ENCODE measurements at regions not wholly inside any gene's neighbourhood (a gene's known extent, or its start where the extent isn't known, plus 50 kb on each side); places are given as distances from the start of the nearest gene placed in this dataset.

DNA sequence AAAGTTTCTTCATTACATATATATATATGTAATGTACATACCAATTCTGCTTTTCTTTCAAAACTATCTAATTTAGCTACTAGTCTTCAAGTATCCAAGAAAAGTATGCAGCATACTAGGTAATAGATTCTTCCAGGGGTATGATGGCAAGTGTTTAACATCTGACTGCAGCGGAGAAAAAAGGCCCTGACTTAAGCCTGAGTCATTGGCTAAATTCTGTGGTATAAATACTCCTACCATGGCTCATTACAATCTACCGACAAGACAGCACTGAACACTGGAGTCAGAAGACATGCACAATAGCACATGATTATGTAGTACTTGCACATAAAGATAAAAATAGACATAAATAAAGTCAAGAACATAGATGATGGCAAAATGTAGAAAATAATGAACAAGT, 439.9 kb downstream of the BRINP1 start:
- no peak for DNase-seq (ENCODE audit: low read depth, low spot score)

DNA sequence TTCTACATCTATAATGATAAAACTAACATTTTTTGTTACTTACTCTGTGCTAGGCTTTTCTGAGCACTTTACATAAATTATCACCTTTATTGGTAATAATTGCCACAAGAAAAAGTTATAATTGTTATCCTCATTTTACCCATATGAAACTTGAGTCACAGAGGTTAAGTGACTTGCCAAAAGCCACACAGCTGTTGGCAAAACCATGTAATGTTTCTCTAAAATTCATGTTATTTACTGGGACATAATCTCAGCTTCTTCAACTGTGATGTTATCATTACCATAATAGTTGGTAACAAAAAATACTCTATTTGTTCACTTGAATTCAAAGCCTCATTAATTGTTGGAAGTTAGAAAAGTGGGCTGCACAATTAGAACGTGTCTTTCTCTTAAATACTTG, 437.3 kb downstream of the BRINP1 start:
- no peak for DNase-seq (ENCODE audit: low read depth, low spot score)

DNA sequence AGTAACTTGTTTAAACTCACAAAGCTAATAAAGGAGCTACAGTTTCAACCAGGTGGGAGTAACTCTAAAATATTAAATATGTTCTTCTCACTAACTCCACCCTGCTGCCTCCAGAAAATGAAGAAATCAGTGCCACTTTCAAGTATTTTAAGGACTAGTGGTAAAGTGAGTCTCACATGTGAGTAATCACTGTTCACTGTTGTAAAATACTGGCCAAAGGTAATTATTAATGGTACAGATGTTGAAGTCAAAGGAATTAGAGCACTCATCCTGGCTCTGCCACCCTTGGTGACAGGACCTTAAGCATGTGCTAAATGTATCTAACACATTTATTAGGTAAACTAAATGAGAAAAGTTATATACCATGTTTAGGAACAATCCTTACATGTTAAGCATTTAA, 430.7 kb downstream of the BRINP1 start:
- no peak for DNase-seq (ENCODE audit: low read depth, low spot score)

DNA sequence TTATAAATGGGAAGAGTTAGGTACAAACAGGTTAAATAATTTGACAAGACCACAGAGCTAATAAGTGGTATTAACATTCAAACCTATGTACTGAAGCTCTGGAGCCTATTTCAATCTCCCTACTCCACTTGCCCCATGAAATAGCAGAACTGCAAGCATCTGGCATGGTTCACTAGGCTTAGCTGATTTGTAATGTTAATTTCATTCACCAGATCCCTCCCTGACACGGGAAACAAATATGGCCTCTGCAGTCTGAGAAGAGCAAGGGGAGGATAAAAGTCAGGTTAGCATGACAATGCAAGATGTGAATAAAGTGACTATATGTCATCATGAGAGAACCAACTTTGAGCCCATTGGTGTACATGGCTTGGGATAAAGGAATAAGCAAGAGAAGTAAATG, 428.8 kb downstream of the BRINP1 start:
- DNase-seq (ENCODE audit: low read depth, low spot score), result no peak

DNA sequence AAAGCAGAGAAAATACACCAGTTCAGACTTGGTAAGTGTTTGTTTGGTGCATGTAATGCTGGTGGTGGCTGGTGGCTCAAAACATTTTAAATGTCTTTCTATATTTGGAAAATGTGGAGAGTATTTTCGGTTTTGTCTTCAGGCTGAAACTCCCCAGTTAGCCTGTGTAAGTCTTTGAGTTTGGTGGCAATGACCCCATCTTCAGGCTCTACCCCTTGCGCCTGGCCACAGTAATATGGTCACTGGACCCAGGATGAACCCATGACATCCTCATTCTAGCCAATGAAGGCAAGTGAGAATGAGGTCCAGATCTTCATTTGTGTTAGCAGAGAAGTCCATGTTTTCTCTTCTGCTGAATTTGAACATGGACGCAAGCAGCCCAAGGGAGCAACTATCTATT, 422.6 kb downstream of the BRINP1 start:
- no peak for DNase-seq (ENCODE audit: low read depth, low spot score)

DNA sequence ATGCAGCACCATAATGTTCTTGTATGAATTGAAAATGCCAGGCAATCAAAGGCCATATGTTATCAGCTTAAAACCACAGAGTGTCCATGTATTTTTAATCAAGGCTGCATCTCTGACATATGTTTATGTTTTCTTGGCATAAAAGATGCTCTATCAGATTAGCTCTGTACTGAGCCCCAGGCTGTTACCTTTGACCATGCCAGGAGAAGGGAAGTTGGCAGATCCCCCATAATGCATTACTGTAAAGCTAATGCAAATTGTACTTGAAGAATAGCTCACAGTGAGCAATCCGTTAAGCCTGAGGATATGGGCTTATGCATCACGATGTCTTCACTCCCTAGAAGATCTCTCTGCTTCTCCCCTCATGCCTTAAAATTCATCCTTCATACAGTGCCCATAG, 414.4 kb downstream of the BRINP1 start:
- DNase-seq (ENCODE audit: low read depth, low spot score), result no peak

DNA sequence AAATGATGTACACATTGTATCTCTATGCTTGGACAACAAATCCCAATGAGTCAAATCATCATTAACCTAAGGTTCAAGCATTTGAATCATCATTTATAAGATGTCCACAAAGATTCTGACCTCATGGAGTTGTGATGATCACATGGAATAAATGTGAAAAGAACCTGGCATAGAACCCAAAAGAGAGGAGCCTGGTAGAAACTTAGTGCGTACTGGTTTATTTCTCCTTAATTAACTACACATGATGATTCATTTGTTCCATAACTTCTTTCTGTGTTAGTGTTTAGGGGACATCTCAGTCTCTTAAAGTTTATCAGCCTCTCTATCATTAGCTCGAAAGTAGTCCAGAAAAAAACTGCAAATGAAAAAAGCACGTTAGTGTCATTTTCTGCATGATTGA, 411.6 kb downstream of the BRINP1 start:
- DNase-seq (ENCODE audit: low read depth, low spot score), result no peak

DNA sequence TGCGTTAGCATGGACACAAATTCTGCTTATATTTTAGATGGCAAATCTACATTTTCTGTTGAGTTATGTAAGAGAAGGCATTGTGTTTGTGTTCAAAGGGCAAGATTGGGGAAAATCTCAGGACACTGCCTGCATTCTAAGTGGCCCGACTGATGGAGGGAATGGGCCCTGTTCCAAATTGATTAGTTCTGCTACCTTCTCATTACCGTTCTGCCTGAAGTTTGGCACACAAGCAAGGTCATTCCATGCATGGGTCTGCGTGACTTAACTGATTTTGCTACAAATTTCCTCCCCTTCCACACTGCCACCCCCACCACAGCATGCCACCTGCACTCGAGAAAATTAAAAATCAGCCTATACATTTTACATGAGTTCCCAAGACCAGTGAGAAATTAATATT, 409.9 kb downstream of the BRINP1 start:
- DNase-seq (ENCODE audit: low read depth, low spot score), result no peak

DNA sequence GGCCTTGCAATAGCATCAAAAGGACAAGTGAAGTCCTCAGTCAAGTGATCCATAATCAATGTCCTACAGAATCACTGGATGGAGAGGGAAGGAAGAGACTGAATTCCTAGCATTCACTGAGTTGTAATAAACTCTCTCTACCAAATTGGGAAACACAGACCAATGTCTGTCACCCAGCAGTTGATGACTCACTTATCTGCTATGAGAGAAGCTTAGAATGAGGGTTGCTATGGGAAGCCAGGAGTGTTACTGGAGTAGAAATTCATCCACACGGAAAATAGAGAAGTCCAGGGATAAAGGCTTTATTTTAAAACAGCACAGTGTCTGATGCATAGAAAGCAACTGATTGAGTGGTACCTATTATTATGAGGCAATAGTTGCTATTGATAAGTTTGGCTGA, 407.4 kb downstream of the BRINP1 start:
- DNase-seq (ENCODE audit: low read depth, low spot score), result no peak

DNA sequence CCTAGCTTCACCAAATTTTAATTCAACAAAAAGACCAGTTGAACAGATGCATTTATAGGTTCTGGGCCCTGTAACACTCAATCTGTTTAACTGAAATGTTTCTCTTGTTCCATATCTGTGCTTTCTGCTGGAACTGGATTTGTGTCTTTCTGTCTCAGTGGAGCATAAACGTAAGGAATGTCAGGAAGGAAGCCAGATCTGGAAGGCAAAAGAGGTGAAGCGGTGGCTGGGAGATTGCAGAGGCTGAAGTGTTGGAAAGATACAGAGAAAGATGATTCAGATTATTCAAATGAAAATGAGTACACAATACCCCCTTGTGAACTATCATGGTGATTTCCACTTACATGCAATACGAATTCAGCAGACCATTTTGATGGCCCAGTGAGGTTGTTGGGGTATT, 406.8 kb downstream of the BRINP1 start:
- no peak for DNase-seq (ENCODE audit: low read depth, low spot score)

DNA sequence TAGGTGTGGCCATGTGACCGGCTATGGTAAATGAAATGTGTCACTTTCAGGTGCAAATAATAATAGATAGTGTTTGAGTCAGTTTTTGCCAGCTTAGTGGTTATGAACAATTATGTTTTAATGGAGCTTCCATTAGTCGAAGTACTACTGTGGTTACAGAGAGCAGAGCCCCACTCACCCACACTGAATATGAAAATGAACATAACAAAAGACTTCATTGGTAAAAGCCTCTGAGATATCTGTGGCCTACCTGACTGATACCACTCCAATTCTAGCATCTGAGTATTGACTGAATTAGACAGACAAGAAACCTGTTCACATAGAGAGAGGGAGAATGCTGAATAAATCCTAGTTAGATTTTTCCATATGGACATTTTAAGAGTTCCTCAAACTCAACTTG, 405.6 kb downstream of the BRINP1 start:
- DNase-seq (ENCODE audit: low read depth, low spot score), result no peak

DNA sequence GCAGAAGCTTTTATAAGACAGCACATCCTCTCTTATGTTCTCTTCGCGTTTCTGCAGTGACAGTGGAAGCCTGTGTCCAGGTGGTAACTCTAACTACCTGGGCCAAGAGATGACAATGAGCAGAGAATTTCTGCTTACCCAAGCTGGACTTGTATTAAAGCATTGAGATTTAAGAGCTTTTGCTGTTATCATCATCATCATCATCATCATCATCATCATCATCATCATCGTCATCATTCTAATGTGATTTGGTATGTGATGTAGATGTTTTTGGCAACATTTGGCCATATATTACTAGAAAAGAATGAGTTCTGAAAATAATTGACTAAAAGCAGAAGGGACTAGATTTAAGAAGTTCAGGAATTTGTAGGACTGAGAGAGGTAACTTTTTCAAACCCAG, 401.3 kb downstream of the BRINP1 start:
- DNase-seq (ENCODE audit: low read depth, low spot score), result no peak

DNA sequence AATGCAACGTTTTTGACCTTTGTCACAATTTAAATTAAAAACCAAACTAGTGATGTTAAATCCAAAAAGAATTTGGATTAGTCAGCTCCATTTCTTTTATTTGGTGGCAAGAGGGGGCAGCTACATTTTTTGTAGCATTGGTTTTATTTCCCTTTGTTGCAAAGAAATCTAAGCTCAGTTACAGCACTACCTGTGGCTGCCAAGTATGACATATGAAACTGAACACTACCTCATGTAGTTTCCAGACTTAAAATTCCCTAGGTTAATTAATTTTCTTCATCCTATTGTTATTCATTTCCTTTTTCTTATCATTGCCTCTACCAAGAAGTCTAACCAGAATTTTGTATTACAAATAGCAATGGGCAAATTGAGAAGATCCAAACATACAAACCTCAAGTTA, 393.5 kb downstream of the BRINP1 start:
- no peak for DNase-seq (ENCODE audit: low read depth, low spot score)

DNA sequence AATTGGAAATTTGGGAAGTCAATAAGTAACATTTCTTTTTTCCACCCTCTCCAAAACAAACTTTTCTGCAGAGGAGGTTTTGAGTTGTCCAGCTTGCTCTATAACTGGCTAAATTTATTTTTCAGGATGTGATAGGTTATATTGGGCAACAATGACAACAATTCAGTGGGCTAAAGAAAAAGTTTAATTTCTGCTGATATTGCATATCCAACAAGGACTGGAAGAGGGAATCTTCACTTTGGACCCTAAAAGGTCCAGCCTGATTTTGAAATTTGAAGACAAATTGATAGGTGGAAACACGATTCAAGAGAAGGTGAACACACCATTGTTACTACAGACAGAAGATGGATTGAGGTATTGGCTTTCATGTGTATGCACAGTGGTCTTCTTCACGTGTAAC, 393.1 kb downstream of the BRINP1 start:
- DNase-seq (ENCODE audit: low read depth, low spot score), result no peak

DNA sequence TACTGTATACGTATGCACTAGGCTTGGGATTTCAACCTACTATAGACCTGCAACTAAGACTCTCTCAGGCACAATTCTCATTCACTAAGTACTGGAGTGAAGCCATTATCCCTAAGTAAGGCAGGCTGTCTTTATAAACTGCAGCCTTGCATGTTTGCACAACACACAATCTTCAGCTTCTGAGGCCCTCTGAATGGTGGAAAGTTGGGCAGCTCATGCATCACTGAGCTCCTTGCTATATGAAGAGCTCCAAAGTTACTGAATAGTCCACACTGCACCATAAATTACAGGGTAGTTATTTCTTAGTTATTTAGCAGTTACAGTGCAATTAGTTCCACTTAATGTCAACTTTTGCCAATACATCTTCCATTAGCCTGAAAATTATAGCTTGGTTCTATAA, 384.6 kb downstream of the BRINP1 start:
- no peak for DNase-seq (ENCODE audit: low read depth, low spot score)

DNA sequence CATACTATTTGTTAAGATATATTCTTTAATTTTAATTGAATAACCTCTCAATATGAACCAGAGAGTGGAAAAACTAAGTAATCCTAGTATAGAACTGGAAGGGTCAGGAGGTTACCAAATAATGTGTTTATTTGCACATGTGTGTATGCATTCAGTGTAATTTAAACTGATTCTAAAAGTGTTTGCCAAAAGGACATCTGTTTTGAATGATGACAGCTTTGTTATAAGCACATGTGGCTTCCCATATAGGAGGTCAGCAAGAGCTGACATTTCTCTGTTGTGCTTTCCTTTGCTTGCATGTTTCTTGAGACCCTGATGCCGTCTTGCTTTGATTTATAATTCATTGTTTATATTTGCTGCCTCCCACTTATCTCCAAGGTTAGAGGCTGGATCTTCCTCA, 383.4 kb downstream of the BRINP1 start:
- DNase-seq (ENCODE audit: low read depth, low spot score), result no peak

DNA sequence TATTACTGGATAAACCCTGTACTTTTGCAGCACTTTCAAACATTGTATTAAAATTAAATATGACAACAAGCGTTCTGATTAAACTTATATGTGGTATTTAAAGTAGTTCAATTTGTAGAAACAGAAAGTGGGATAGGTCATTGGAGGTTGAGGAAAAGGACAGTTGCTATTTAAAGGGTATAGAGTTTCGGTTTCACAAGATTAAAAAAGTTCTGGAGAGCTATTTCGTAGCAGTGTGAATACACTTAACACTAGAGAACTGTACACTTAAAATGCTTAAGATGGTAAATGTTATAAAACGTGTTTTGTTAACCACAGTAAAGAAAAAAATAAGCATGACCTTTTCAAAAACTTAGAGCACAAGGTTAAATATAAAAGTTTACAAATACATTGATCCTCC, 382.1 kb downstream of the BRINP1 start:
- DNase-seq (ENCODE audit: low read depth, low spot score), result no peak

DNA sequence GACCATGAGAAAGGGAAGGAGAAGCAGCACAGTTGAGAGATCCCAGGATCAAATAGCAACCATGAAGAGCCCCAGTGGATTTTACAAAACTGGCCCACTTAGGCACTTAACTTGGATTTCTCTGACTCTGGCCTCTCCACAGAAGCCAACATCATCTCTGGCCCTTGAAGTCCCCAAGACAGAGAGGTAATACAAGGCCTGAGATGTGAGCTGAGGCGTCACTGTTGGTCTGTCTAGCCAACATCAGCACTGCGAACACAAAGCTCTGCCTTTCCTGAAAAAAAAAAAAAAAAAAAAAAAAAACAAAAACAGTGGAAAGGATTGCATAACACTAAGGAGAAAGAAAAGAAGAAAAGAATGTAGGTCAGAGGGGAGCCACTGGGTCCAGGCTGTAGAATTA, 378.3 kb downstream of the BRINP1 start:
- no peak for DNase-seq (ENCODE audit: low read depth, low spot score)

DNA sequence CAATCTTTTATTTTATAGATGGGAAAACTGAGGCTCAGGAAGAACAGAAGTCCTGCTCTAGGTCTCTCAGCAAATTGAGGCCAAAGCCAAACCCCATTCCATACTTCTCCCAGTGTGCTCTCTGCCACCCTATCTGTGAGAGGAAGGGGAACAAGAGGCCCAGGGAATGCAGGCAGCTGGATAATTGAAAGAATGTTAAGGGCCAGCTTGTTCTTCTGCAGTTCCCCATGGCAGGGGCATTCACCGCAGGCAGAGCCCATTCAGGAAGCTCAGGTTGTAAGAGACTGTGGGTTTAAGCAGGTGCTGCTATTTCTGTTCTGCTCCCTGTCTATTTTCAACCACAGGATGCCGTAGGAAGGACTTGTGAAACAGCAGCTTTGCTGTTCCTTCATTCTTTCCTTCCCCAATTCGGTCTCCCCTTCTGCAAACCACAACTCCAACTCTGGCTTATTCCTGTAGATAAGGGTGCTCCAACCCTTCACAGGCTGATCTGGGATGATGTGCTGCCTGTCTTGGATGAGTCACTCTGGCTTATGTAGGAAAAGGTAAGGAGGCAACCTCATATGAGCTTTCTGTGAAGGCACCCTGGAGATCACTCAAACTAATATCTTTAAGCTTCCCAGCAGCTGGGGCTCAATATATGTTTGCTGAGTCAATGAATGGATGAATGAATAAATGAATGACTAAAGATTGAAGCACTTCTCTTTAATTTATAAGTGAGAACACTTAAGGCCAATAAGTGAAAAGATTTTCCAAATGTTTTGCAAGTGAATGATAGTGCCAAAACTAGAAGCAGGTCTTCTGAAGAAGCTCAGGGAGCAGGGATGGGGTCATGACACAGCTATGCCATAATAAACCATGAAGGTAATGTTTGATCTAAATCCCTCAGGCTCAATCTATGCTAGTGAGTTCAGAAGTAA, 377.6 kb downstream of the BRINP1 start:
- DNase-seq (ENCODE audit: low read depth, low spot score), result no peak

DNA sequence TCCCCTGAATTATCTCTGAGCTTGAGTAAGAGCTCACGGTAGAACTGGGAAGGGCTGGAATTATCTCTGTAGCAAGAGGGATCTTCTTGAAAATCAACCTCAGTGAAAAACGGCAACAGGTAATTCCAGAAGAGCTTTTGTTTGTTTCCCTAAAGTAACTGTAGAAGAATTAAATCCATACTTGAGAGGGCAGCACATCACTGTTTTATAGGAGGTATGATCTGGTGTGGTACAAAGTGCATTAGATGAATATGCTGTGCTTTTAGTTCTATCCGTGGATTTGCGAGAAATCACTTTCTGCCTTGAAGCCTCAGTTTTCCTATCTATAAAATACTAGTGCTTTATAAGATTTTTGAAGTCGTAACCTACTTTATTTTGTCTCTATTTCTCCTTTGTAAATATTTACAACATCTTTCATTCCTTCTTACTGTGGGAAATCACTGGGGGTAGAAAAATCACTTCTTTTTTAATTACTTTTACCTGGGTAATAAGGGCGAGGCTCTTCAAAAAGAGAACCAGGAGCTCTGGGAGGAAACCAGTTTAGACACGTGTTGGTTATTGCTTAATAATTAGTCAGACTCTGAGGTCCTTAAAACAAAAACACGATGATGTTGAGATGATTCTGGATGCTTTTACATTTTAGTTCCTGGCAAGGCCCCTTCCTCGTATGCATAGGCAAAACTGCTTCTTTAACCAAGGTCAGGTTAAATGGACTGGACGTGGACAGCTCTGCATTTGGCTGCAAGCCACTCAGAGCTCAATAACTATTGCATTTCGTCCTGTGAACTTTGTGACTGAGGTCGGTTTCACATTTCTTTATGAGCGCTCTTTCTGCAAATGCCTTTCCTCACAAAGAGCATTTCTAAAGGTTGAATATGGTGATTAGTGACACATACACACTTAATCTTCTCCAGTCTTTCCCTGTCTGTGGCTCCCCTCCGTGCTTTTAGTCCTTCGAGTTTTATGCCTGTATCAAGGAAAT, 376.1 kb downstream of the BRINP1 start:
- DNase-seq (ENCODE audit: low read depth, low spot score), result no peak

DNA sequence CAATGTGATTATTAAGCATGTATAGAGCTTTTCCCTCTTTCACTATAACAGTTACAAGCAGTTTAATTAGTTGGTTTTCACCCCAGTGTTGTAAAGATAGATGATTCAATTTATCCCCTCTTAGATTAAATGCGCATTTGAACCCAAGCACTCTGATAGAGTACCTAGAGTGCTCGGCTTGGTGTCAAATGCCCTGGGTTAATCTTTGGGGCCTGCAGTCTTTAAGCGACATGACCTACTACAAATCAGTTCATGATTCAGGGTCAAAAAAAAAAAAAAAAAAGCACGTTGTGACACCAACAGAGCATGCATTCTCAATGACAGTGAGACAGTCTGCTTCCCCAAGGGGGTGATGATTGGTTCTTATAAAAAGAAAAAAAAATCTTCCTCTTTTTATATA, 375.3 kb downstream of the BRINP1 start:
- no peak for DNase-seq (ENCODE audit: low read depth, low spot score)

DNA sequence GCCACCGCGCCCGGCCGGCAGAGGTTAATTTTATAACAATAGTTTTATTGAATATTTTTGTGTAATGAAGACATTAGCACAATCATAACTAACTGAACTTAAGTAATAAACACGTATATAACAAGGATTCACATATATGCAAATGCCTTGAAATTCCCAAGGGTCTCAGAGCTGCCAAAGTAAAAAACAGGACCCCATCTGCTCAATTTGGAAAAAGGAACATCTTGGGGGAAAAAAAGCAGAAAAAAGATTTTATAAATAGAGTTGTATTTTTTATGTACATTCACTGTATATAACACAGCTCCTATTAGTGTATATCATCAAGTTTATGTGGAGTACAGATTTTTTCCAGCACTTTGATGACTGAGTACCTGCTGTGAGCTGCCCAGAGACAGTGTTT, 366.7 kb downstream of the BRINP1 start:
- no peak for DNase-seq (ENCODE audit: low read depth, low spot score)

DNA sequence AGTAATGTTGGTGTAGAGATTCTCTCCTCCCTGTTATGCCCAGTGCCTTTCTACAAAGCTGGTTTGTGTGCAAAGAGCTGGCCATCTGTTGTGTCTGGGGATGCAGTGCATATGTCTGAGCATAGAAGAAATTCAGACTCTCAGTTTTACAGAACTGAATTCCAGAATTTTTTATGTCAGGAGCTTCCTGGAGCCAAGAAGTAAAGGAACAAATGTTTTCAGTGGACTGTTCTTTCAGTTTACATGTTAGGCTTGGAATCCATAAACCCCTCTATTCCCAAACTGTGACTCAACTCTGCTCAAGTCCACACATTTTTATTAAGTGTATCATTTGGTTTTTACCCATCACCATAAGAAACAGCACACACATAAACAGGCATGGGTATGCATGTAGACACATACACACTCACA, 366.0 kb downstream of the BRINP1 start:
- DNase-seq (ENCODE audit: low read depth, low spot score), result no peak

Measured in brain pericyte (primary cell).